HEK293 (cell line): ENCODE measurements at regions not wholly inside any gene's neighbourhood (a gene's known extent, or its start where the extent isn't known, plus 50 kb on each side); places are given as distances from the start of the nearest gene placed in this dataset.

Experiments
- CTCF ChIA-PET: fragments of 350-600 bp; formaldehyde crosslinking; extraction: SDS; loops from one replicate; lab custom pipeline; 2021; ENCODE audit warnings: antibody characterized with exemption; lab: Yijun Ruan, JAX
- POLR2A ChIA-PET: fragments of 300-600 bp; formaldehyde crosslinking; extraction: SDS; loops from one replicate; lab custom pipeline; 2020; ENCODE audit warnings: antibody characterized with exemption, inconsistent platforms; lab: Yijun Ruan, JAX
- H3K27ac ChIP-seq: fragments of 200-500 bp; sonication (Bioruptor generic); 2 replicates; pipeline ENCODE4 v1.5.1; 2014; ENCODE audit warnings: low read depth, low read length, control low read depth, inconsistent platforms; ENCODE audit errors: extremely low read depth
- H3K36me3 ChIP-seq, 2 experiments: fragments of 200-500 bp in 1 of 2; sonication (Bioruptor generic) in 1 of 2; 1 replicate in 1 of 2; 2 replicates in 1 of 2; pipeline ENCODE4 v1.5.1; 2014 to 2017; ENCODE audit warnings: inconsistent platforms in 2 of 2, low read length in 2 of 2; ENCODE audit not compliant: control insufficient read depth in 2 of 2, insufficient read depth in 1 of 2
- H3K4me1 ChIP-seq: fragments of 200-500 bp; sonication (Bioruptor generic); 2 replicates; pipeline ENCODE4 v1.5.1; 2014; ENCODE audit warnings: mild to moderate bottlenecking, low read length, inconsistent platforms; ENCODE audit not compliant: control insufficient read depth, insufficient read depth
- H3K4me3 ChIP-seq: 2 replicates; pipeline ENCODE4 v1.5.1; 2011; ENCODE audit warnings: low read depth, mild to moderate bottlenecking, control low read depth, low read length, moderate library complexity
- H3K9me3 ChIP-seq: fragments of 200-500 bp; sonication (Bioruptor generic); 2 replicates; pipeline ENCODE4 v1.5.1; 2014; ENCODE audit warnings: low read depth, low read length, inconsistent platforms; ENCODE audit not compliant: control insufficient read depth, insufficient read depth
- FEZF1 ChIP-seq: fragments of 450-650 bp; formaldehyde crosslinking; IDR thresholded peaks from 2 replicates; pipeline ENCODE4 v1.5.1; 2016; ENCODE audit warnings: missing biosample characterization, missing genetic modification characterization
- SETDB1 ChIP-seq: IDR thresholded peaks from one replicate; pipeline ENCODE4 v1.6.1; 2017; ENCODE audit warnings: mild to moderate bottlenecking, low read length, moderate library complexity, mixed read lengths; ENCODE audit not compliant: insufficient read length
- SP2 ChIP-seq: fragments of 450-650 bp; formaldehyde crosslinking; IDR thresholded peaks from 2 replicates; pipeline ENCODE4 v1.5.1; 2016; ENCODE audit warnings: missing biosample characterization, missing genetic modification characterization
- TRIM28 ChIP-seq: IDR thresholded peaks from 2 replicates; pipeline ENCODE4 v1.6.1; 2011; ENCODE audit warnings: low read length, control low read depth, borderline replicate concordance
- WT1 ChIP-seq: fragments of 450-650 bp; formaldehyde crosslinking; IDR thresholded peaks from 2 replicates; pipeline ENCODE4 v1.5.1; 2016; ENCODE audit warnings: missing biosample characterization, missing genetic modification characterization
- ZFP69B ChIP-seq: fragments of 450-650 bp; formaldehyde crosslinking; IDR thresholded peaks from 2 replicates; pipeline ENCODE4 v1.5.1; 2016; ENCODE audit warnings: missing biosample characterization, missing genetic modification characterization
- ZNF155 ChIP-seq: fragments of 450-650 bp; formaldehyde crosslinking; IDR thresholded peaks from 2 replicates; pipeline ENCODE4 v1.5.1; 2016; ENCODE audit warnings: missing biosample characterization, missing genetic modification characterization
- ZNF221 ChIP-seq: fragments of 450-650 bp; formaldehyde crosslinking; IDR thresholded peaks from 2 replicates; pipeline ENCODE4 v1.5.1; 2017; ENCODE audit warnings: missing biosample characterization, missing genetic modification characterization, borderline replicate concordance
- ZNF239 ChIP-seq: fragments of 450-650 bp; formaldehyde crosslinking; IDR thresholded peaks from 2 replicates; pipeline ENCODE4 v1.5.1; 2016; ENCODE audit warnings: missing biosample characterization, missing genetic modification characterization
- ZNF366 ChIP-seq: fragments of 450-650 bp; formaldehyde crosslinking; conservative IDR thresholded peaks from 2 replicates; pipeline ENCODE4 v1.5.1; 2016; ENCODE audit warnings: missing biosample characterization, missing genetic modification characterization
- ZNF433 ChIP-seq: fragments of 450-650 bp; formaldehyde crosslinking; IDR thresholded peaks from 2 replicates; pipeline ENCODE4 v1.5.1; 2016; ENCODE audit warnings: missing biosample characterization, missing genetic modification characterization, low read depth
- ZNF560 ChIP-seq: fragments of 450-650 bp; formaldehyde crosslinking; IDR thresholded peaks from 2 replicates; pipeline ENCODE4 v1.5.1; 2017; ENCODE audit warnings: missing biosample characterization, missing genetic modification characterization, borderline replicate concordance
- ZNF76 ChIP-seq: fragments of 450-650 bp; formaldehyde crosslinking; IDR thresholded peaks from 2 replicates; pipeline ENCODE4; 2016; ENCODE audit warnings: low read depth, missing biosample characterization, missing genetic modification characterization, borderline replicate concordance
- ZNF777 ChIP-seq: fragments of 450-650 bp; formaldehyde crosslinking; IDR thresholded peaks from 2 replicates; pipeline ENCODE4 v1.5.1; 2017; ENCODE audit warnings: missing biosample characterization, missing genetic modification characterization, borderline replicate concordance
- ZXDB ChIP-seq: fragments of 450-650 bp; formaldehyde crosslinking; IDR thresholded peaks from 2 replicates; pipeline ENCODE4 v1.5.1; 2016; ENCODE audit warnings: missing biosample characterization, missing genetic modification characterization
- TF ChIP-seq, protein P1 (sequence below): fragments of 450-650 bp; formaldehyde crosslinking; IDR thresholded peaks from 2 replicates; pipeline ENCODE4 v1.5.1; 2016; ENCODE audit warnings: missing biosample characterization, missing genetic modification characterization
- TF ChIP-seq, protein P2 (sequence below): fragments of 450-650 bp; formaldehyde crosslinking; optimal IDR thresholded peaks from 2 replicates; pipeline ENCODE3; 2016; ENCODE audit warnings: missing biosample characterization, mild to moderate bottlenecking, missing genetic modification characterization
- TF ChIP-seq, protein P3 (sequence below): fragments of 450-650 bp; formaldehyde crosslinking; IDR thresholded peaks from 2 replicates; pipeline ENCODE4 v1.5.1; 2017; ENCODE audit warnings: missing biosample characterization, missing genetic modification characterization
- TF ChIP-seq, protein P4 (sequence below): fragments of 450-650 bp; formaldehyde crosslinking; IDR thresholded peaks from 2 replicates; pipeline ENCODE4 v1.5.1; 2017; ENCODE audit warnings: missing biosample characterization, missing genetic modification characterization
- TF ChIP-seq, protein P5 (sequence below): fragments of 450-650 bp; formaldehyde crosslinking; IDR thresholded peaks from 2 replicates; pipeline ENCODE4 v1.5.1; 2016; ENCODE audit warnings: missing biosample characterization, missing genetic modification characterization
- TF ChIP-seq, protein P6 (sequence below): fragments of 450-650 bp; formaldehyde crosslinking; IDR thresholded peaks from 2 replicates; pipeline ENCODE4 v1.5.1; 2017; ENCODE audit warnings: missing biosample characterization, mild to moderate bottlenecking, missing genetic modification characterization, moderate library complexity

DNA sequence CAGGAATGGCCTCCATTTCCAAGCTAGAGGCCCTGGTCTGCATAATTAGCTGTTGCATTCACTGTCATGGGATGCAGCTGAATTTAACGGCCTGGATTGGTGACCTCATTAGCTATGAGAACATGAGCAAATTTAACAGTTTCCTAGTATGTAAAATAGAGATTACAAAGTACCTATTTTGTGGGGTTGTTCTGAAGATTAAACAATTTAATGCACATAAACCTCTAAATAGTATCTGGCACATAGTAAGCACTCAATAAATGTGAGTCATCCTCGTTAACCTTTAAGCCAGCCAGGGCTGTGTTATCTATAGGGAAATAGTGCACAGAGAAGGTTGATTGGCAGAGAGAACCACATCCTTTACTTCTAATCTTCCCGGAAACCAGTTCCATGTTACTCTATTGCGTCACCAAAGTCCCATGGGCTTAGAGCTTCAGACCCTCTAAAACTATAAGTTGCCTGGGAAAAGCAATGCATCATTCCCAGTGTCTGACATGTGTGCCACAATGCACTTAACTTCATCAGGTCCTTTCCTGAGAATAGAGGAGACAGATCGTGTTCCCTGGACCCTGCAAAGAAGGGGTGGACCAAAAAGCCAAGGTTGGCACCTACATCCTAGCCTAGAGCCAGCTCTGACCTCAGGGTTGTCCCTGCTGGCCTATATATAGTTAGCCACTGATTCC is 196.5 kb downstream of the LNPK start (continued):
- TF ChIP-seq ZNF239 (tag by site-specific recombination) = peak; percentile 99
- peak; percentile 99 for TF ChIP-seq ZNF366 (tag by site-specific recombination)
- peak; percentile 55 for TF ChIP-seq SP2 (tag by site-specific recombination)
- peak; percentile 67 for TF ChIP-seq SETDB1
- peak; percentile 48 for TF ChIP-seq ZNF76 (tag by site-specific recombination)
- TF ChIP-seq WT1 (tag by site-specific recombination) = peak; percentile 54

DNA sequence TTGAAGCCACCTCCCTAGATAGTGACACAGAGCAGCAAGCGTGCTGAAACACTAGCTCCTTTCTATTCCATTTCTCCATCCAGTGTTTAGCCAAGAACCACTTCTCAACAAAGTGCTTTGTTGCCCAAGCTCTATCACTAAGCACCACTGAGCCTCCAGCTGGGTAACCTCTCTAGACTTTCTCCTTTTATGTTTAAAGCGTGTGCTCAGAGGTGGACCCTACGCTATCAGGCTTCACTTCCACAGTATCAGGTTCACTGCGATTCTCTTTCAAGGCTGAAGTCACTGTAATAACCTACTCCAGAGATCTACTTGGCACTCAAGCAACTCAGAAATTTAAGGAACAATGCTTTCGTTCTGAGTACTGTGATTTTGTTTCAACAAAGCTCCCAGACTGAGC is 197.9 kb downstream of the LNPK start:
- H3K9me3 ChIP-seq = no peaks in the 10 kb centered on the region
- no peak for TF ChIP-seq ZNF560 (tag by site-specific recombination)
- TF ChIP-seq ZFP69B (tag by site-specific recombination) = peak; percentile 51; the same call in 1 of the 2 replicates
- TF ChIP-seq, protein P1, sequence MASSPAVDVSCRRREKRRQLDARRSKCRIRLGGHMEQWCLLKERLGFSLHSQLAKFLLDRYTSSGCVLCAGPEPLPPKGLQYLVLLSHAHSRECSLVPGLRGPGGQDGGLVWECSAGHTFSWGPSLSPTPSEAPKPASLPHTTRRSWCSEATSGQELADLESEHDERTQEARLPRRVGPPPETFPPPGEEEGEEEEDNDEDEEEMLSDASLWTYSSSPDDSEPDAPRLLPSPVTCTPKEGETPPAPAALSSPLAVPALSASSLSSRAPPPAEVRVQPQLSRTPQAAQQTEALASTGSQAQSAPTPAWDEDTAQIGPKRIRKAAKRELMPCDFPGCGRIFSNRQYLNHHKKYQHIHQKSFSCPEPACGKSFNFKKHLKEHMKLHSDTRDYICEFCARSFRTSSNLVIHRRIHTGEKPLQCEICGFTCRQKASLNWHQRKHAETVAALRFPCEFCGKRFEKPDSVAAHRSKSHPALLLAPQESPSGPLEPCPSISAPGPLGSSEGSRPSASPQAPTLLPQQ (tag by site-specific recombination) = peak; percentile 86
- TF ChIP-seq ZXDB (tag by site-specific recombination) = no peak
- TF ChIP-seq, protein P2, sequence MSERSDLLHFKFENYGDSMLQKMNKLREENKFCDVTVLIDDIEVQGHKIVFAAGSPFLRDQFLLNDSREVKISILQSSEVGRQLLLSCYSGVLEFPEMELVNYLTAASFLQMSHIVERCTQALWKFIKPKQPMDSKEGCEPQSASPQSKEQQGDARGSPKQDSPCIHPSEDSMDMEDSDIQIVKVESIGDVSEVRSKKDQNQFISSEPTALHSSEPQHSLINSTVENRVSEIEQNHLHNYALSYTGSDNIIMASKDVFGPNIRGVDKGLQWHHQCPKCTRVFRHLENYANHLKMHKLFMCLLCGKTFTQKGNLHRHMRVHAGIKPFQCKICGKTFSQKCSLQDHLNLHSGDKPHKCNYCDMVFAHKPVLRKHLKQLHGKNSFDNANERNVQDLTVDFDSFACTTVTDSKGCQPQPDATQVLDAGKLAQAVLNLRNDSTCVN (tag by site-specific recombination) = no peak
- no peak for TF ChIP-seq ZNF155
- TF ChIP-seq, protein P3, sequence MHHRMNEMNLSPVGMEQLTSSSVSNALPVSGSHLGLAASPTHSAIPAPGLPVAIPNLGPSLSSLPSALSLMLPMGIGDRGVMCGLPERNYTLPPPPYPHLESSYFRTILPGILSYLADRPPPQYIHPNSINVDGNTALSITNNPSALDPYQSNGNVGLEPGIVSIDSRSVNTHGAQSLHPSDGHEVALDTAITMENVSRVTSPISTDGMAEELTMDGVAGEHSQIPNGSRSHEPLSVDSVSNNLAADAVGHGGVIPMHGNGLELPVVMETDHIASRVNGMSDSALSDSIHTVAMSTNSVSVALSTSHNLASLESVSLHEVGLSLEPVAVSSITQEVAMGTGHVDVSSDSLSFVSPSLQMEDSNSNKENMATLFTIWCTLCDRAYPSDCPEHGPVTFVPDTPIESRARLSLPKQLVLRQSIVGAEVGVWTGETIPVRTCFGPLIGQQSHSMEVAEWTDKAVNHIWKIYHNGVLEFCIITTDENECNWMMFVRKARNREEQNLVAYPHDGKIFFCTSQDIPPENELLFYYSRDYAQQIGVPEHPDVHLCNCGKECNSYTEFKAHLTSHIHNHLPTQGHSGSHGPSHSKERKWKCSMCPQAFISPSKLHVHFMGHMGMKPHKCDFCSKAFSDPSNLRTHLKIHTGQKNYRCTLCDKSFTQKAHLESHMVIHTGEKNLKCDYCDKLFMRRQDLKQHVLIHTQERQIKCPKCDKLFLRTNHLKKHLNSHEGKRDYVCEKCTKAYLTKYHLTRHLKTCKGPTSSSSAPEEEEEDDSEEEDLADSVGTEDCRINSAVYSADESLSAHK = no peak
- TF ChIP-seq, protein P4, sequence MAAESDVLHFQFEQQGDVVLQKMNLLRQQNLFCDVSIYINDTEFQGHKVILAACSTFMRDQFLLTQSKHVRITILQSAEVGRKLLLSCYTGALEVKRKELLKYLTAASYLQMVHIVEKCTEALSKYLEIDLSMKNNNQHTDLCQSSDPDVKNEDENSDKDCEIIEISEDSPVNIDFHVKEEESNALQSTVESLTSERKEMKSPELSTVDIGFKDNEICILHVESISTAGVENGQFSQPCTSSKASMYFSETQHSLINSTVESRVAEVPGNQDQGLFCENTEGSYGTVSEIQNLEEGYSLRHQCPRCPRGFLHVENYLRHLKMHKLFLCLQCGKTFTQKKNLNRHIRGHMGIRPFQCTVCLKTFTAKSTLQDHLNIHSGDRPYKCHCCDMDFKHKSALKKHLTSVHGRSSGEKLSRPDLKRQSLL = peak; percentile 33; the same call in 1 of the 2 replicates
- TF ChIP-seq ZNF433 = no peak
- TF ChIP-seq FEZF1 (tag by site-specific recombination) = no peak
- no peak for TF ChIP-seq ZNF221
- TF ChIP-seq ZNF777 (tag by site-specific recombination) = no peak
- TF ChIP-seq, protein P5, sequence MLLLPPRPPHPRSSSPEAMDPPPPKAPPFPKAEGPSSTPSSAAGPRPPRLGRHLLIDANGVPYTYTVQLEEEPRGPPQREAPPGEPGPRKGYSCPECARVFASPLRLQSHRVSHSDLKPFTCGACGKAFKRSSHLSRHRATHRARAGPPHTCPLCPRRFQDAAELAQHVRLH (tag by site-specific recombination) = no peak
- TF ChIP-seq TRIM28 = peak; percentile 76; the same call in 1 of the 2 replicates
- TF ChIP-seq, protein P6, sequence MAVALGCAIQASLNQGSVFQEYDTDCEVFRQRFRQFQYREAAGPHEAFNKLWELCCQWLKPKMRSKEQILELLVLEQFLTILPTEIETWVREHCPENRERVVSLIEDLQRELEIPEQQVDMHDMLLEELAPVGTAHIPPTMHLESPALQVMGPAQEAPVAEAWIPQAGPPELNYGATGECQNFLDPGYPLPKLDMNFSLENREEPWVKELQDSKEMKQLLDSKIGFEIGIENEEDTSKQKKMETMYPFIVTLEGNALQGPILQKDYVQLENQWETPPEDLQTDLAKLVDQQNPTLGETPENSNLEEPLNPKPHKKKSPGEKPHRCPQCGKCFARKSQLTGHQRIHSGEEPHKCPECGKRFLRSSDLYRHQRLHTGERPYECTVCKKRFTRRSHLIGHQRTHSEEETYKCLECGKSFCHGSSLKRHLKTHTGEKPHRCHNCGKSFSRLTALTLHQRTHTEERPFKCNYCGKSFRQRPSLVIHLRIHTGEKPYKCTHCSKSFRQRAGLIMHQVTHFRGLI (tag by site-specific recombination) = no peak
- H3K4me3 ChIP-seq = no peak overlapping the region
- CTCF ChIA-PET = interaction anchor here (0.5 to 1.5 kb wide), 3 partner anchors 42 to 114 kb away, joined by 3 to 4 read pairs (median 3); no protein-coding TSS in a partner anchor
- peaks cover 29% of the 10 kb centered on the region for H3K4me1 ChIP-seq
- no peaks in the 10 kb centered on the region for H3K36me3 ChIP-seq
- POLR2A ChIA-PET = no interaction called here
- H3K27ac ChIP-seq = no peak overlapping the region
